Ecto neural progenitor cell (in vitro differentiated cells): ENCODE measurements at regions not wholly inside any gene's neighbourhood (a gene's known extent, or its start where the extent isn't known, plus 50 kb on each side); places are given as distances from the start of the nearest gene placed in this dataset.
"Not testable (repeated sequence)": the region's sequence is repeated elsewhere in the genome, so short reads cannot be mapped to it uniquely, and the experiment has no call there.

Experiments used
- DNase-seq: peaks from one replicate; pipeline ENCODE4 v3.0.0-alpha.2; 2018; ENCODE audit warnings: low spot score

DNA sequence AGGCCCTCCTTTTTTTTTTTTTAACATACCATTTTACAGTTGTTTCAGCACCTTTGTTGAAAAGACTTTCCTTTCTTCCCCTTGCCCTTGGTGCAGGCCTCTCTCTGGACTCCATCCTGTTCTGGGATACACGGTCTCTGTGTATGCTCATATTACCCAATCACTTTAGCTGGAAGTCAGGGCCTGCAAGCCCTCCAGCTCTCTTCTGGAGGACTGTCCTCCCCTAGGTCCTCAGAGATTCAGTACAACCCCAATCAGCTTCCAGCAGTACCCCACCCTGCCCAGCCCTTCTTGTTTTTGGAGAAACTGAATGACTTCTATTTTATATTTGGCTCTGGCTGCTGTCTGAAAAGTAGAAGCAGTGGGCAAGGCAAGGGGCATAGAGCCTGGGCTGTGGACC lies 270.8 kb downstream of the KLF13 start:
- DNase-seq: no peak

DNA sequence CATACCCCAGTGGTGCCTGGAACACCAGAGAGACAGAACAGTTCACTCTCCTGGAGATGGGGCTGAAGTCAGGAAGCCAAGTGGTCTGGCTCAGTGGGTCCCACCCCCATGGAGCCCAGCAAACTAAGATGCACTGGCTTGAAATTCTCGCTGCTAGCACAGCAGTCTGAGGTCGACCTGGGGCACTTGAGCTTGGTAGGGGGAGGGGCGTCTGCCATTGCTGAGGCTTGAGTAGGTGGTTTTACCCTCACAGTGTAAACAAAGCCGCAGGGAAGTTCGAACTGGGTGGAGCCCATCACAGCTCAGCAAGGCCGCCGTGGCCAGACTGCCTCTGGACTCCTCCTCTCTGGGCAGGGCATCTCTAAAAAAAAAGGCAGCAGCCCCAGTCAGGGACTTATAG lies 272.0 kb downstream of the KLF13 start:
- DNase-seq: peak; percentile 60

DNA sequence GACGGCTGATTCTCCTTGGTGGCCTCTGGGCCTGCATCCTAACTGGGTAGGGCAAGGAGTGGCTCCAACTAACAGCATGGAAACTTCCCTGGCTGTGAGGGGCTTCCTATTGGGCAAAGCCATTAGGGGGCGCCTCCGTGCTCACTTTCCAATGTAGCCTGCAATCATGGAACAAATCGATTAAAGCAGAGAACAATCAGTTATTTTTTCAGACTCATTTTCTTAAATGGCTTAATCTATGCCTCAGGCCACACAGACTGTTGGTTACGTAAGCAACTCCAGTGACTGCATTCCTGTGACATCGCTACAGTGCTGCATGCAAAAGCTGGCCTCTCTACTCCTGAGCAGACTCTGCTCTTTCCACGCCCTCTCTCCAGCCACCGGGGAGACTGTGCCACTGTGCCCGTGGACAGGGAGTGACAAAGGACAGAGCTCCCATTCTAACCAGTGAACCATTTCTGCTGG lies 278.9 kb downstream of the KLF13 start:
- peak; percentile 62 for DNase-seq

DNA sequence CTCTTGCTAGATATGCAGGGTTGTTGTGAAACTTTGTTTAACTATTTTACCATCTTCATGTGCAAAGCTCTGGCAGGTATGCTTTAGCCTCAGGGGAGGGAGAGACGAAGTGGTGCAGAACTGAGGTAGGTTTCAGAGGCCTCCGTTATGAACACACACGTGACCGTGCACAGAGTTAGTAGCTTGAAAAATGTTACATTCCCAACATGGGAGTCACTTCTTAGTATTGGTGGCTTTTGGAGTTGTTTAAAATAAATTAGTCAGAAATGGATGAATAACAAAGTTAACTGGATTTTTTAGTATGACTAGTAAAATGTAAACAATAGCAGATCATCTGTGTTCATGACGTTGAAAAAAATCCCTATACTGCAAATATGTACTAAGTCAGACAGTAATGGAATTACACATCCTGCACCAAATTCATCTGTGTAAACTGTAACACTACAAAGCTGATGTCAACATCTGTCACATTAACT lies 279.6 kb downstream of the KLF13 start:
- DNase-seq: no peak

DNA sequence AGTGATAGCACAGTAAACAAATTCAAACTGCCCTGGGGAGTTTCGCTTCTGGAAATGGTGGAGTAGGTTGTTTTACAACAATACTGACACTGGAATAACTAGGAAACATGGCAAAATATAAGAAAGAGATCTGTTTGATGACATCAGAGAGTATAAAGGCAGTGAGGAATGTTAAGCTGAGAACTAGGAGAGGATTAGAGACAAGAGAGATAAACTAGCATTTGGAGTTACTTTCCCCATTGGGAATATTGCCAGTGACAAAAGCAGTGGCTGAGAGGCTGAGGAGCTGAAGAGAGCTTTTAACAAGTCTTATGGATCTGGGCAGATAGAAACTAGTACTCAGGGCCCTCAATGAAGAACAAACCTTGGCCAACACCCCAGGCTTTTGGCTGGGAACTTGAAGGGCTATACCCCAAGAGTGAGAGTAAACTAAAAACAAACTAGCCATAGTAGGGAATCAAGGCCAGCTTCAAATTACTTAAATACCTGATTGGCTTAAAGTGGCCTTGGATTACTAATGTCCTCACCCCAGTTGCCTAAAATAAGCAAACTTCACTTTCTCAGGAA lies 280.4 kb downstream of the KLF13 start:
- DNase-seq: no peak

DNA sequence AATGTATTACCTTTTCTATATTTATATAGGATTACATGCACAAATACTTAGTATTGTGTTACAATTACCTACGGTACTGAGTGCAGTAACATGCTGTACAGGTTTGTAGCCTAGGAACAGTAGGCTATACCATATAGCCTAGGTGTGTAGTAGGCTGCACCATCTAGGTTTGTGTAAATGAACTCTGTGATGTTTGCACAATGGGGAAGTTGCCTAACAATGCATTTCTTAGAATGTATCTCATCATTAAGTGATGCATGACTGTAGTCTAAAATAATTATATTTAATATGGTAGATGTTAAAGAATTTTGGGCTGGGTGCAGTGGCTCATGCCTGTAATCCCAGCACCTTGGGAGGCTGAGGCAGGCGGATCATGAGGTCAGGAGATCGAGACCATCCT lies 281.0 kb downstream of the KLF13 start:
- no peak for DNase-seq

DNA sequence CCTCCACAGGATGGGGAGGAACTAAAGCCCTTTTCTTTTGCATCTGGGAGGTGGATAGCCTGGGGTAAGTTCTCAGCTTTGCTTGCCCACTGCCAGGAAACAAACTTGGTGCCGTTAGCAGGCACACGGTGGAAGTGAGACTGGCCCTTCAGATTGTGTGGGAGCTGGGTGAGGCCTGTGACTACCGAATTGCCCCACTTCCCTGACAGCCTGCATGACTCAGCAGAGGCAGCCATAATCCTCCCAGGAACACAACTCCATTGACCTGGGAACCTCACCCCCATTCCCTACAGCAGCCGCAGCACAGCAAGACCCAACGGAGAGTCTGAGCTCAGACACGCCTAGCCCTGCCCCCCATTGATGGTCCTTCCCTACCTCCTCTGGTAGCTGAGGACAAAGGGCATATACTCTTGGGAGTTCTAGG lies 282.6 kb downstream of the KLF13 start:
- DNase-seq: no peak

DNA sequence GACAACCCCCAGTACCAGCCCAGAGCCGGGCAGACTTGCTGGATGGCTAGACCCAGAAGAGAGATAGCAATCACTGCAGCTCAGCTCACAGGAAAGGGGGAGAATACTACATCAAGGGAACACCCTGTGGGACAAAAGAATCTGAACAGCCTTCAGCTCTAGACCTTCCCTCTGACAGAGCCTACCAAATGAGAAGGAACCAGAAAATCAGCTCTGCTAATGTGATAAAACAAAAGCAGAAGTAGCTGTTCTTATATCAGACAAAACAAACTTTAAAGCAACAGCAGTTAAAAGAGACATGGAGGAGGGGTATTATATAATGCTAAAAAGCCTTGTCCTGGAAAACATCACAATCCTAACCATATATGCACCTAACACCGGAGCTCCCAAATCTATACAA lies 283.3 kb downstream of the KLF13 start:
- DNase-seq: no peak

DNA sequence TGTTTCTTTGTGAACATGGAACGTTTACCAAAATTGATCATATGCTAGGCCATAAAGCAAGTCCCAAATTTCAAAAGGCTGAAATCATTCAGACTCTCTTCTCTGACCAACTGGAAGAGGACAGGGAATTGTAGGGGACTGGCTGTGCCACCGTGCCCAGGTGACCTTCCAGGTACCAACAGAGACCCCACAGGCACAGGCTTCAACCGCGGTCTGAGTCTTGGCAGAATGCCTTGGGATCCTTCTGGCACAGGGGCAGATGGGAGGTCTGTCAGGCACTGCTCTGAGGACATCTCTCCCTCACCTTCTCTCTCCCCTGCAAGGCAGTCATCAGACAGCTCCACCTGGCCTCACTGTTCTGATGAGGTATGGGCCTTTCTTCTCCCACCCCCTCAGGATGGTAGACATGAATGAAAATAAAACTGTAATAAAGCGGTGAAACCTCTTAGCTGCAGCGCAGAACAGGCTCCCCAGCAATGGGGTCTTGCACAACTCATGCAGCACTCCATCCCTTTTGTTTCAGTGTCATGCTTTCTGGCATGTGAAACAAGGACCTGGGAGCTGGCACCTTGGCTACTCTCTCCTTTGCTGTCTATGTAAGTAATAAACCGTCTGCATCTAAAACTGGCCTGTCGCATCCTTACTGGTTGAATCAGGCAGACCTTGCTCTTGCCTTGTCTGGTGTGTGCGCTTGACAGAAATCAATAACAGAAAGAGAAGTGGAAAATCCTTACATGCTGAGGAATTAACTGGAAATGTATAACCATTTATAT lies 289.2 kb downstream of the KLF13 start:
- DNase-seq: no peak

DNA sequence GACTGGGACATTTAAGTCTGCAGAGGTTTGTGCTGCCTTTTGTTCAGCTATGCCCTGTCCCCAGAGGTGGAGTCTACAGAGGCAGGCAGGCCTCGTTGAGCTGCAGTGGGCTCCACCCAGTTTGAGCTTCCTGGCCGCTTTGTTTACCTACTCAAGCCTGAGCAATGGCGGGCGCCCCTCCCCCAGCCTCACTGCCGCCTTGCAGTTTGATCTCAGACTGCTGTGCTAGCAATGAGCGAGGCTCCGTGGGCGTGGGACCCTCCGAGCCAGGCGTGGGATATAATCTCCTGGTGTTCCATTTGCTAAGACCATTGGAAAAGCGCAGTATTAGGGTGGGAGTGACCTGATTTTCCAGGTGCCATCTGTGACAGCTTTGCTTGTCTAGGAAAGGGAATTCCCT lies 296.7 kb downstream of the KLF13 start:
- DNase-seq: not testable (repeated sequence)

DNA sequence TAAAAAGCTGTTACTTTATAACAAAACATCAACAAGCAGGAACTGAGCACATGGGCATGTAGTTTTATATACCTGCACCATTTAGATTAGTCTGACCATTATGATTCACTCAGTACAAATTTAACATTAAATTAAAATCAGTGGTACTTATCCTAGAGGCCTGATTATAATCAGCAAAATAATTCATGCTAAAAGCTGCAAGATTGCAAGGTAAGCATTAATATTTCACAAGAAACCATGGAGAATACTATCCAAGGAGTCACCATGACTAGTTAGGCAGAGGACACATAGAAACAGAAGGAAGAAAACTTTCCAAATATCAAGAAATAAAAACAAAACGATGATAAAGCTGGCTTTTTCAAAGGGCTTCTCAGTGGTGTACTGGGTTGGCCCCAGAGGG lies 297.5 kb downstream of the KLF13 start:
- DNase-seq: not testable (repeated sequence)

DNA sequence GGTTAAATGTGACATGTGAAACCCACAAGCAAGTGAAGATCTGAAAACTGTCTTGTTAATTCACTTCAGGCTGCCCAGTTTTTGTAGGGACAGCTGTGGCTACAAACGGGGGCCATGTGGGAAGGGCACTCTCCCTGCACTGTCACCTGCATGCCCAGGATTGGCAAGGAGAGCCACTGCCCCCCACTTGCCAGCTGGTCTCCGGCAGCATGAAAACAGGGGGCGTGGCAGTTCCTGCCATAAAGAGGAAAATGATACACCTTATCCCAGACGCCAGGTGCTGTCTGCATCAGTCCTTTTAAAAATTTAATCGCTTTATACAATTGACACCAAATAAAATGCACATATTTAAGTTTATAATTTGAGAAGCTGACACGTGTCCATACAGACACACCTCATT lies 309.1 kb downstream of the KLF13 start:
- DNase-seq: not testable (repeated sequence)

DNA sequence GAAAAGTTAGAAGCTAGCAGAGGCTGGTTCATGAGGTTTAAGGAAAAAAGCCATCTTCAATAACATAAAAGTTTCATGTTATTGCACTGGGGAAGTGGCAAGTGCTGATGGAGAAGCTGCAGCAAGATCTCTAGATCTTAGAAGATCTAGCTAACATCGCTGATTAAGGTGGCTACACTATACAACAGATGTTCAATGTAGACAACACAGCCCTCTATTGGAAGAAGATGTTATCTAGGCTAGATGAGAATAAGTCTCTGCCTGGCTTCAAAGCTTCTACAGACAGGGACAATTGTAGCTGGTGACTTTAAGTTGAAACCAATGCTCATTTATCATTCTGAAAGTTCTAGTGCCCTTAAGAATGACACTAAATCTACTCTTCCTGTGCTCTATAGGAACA lies 310.3 kb downstream of the KLF13 start:
- DNase-seq: not testable (repeated sequence)

DNA sequence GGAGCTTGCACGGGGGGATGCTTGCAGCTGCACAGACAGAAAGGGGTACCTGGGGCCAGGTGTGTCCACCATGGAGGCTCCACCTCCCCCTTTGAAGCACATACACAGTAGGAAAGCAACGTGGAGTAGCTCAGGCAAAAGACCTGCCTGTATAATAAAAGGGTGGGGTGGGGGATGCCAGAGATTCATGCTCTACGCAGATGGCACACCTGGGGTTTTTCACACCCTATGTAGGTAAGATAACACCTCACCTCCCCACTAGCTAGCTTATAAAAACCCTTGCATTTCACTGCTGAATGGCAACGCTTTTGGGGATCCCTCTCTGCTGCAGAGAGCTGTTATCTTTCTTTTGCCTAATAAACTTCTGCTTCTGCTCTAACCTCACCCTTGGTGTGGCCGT lies 317.3 kb downstream of the KLF13 start:
- DNase-seq: not testable (repeated sequence)

DNA sequence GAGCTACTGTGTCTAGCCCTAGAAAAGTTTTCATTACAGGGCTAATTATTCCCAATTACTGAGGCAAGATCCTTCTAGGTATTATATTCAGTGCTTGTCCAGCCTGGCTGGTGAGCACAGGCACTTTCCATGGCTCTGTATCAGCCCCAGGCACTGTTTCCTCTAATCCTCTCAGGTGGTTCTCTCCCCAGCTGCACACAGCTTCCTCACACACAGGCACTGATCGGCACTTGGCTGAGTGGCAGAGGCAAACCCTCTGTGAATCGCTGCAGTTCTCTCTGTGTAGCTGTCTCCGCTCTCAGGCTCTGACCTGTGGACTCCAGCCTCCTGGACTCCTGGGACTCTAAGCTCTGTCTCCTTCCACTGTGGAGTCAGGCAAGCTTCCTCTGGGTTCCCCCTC lies 318.1 kb downstream of the KLF13 start:
- not testable (repeated sequence) for DNase-seq

DNA sequence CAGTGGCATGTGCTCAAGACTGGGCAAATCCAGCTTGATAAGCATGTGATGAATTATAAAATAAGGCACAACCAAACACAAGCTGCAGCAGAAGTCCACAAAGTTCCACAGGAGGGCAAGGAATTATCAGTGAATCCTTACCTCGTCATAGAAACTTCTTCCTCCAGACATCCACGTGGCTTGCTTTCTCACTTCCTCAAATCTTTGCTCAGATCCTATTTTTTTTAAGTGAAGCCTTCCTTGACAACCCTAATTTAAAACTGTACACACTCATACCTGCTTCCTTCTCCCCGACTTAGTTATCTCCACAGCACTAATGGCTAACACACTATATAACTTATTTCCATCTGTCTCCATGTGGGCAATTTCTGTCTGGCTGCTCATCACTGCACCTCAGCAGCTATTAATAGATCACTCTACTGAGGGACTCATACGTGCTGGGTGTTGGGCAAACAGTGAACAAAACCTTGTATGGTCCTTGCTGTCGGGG lies 320.7 kb downstream of the KLF13 start:
- DNase-seq: not testable (repeated sequence)

DNA sequence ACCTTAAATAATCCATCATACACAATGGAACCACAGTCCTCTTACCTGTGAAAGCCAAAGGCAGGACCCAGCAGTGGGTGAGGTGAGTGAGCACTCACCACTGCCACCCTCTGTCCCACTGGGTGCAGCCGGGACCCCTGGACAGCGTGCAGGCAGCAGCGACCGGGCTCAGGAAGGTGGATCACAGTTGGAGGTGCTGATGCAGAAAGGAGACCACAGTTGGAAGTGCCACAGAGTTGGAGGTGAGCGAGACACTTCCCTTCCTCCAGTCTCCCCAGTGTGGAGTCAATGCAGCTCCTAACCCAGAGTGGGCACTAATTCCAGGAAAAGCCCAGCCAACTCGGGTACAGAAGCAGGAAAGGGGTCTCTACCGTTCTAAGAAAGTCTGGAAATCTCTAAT lies 323.0 kb downstream of the KLF13 start:
- DNase-seq: not testable (repeated sequence)

DNA sequence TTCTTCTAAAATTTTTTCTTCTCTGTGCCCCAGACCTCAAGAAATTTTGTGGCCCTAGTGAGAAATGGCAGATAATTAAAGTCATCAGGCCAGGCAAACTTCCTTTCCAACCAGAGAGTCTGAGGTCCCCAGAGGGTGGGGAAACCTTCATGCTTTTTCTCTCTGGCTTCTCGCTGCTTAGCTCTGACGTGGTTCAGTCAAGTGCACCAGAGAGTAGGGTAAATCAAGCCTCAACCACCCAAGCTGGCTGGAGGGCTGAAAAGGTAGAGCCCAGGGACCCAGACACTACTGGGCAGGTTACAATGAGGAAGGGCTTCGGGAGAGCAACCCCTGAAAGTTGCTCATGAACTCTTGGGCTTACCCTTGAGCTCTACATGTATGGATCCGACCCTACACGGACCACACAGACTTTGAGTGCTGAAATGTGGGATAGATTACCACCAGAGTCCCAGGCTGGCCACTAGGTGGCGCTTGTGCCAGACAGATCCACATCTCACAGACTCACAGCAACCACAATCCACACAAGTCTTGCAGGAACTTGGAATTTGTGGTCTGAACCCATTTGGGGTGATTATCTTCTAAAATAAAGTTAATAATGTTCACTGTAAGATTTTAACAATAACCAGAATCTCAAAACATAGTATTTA lies 323.5 kb downstream of the KLF13 start:
- DNase-seq: not testable (repeated sequence)

DNA sequence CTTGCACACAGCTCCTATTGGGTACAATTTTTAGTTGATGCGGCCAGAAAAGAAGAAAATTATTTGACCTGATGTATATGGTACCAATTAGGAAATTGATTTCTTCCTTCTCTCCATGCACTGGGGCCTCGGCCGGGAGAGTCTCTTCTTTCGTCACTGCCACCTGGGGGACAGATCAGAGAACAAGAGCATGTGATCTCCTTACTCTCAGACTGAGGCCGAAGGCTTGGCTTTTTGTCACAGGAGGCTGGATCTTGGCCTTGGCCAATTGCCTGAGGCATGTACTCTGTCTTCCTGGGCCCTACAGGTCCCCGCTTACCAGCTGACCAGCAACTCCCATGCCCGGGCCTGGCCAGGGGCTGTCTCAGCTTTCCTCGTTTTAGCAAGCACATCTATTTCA lies 330.3 kb downstream of the KLF13 start:
- DNase-seq: not testable (repeated sequence)

DNA sequence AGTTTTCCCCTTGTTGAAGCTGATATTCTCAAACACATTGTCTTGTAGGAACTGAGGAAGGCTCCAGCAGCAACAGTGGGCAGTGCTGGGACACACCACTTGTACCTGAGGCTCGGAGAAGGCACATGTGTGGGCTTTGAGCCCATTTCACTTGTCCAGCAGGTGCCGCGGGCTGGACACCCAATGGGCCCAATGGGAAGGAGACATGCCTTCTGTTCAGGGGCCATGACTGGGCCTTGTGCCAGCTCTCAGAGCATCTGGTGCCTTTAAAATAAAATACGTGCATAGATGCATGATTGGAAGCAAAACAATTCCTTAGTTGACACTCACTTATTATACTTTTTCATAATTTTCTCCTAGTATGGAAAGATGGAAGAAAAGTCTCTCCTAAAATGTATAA lies 334.2 kb downstream of the KLF13 start:
- no peak for DNase-seq

DNA sequence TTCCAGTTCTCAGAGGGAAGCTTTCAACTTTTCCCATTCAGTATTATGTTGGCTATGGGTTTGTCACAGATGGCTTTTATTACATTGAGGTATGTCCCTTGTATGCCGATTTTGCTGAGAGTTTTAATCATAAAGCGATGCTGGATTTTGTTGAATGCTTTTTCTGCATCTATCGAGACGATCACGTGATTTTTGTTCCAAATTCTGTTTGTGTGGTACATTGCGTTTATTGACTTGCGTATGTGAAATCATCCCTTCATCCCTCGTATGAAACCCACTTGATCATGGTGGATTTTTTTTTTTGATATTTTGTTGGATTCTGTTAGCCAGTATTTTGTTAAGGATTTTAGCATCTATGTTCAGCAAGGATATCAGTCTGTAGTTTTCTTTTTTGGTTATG lies 339.1 kb downstream of the KLF13 start:
- not testable (repeated sequence) for DNase-seq

DNA sequence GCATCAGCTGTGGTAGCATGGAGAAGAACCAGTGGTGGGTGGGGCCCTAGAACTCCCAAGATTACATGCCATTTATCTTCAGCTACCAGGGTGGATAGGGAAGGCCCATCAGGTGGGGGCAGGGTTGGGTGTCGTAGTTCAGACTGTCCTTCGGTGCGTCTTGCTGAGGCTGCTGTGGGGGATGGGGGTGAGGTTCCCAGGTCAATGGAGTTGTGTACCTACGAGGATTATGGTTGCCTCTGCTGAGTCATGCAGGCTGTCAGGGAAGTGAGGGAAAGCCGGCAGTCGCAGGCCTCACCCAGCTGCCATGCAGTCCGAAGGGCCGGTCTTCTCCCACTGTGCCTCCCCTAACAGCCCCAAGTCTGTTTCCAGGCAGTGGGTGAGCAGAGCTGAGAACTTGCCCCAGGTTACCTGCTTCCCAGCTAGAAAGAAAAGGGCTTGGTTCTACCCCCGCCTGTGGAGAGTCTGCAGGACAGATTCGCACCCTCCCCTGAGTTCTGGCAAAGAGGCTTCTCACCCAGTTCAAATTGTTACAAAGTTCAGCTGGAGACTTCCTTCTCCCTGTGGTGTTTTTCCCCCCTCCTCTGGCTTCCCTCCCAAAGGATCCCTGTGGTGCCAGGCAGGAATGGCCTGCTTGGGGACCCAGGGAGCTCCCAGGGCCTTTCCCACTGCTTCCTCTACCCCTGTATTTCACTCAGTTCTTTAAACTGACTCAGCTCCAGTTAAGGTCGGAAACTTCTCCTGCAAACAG lies 342.7 kb downstream of the KLF13 start:
- DNase-seq: not testable (repeated sequence)
